Liver (tissue), 8 donors: ENCODE measurements at regions not wholly inside any gene's neighbourhood (a gene's known extent, or its start where the extent isn't known, plus 50 kb on each side); places are given as distances from the start of the nearest gene placed in this dataset.

Experiments
- DNase-seq: peaks from one replicate; pipeline ENCODE4 v3.0.0-alpha.2; 2017; ENCODE audit warnings: low spot score
- H3K27ac ChIP-seq, 2 donors: one replicate each; pipeline ENCODE4 v1.7.0; 2013; ENCODE audit warnings: inconsistent platforms in 2 of 2, low read length in 2 of 2, control low read depth in 1 of 2, low read depth in 1 of 2, mild to moderate bottlenecking in 1 of 2
- H3K27me3 ChIP-seq, 4 donors: one replicate each; pipeline versions ENCODE4 v1.6.1 to v1.7.0; 2013; ENCODE audit warnings: low read length in 3 of 4, inconsistent platforms in 1 of 4, mild to moderate bottlenecking in 1 of 4, moderate library complexity in 1 of 4; ENCODE audit not compliant: control insufficient read depth in 4 of 4, insufficient read depth in 4 of 4
- H3K36me3 ChIP-seq, 4 donors: one replicate each; pipeline versions ENCODE4 v1.6.1 to v1.7.0; 2013; ENCODE audit warnings: low read length in 3 of 4, mild to moderate bottlenecking in 3 of 4, low read depth in 1 of 4, moderate library complexity in 1 of 4; ENCODE audit not compliant: control insufficient read depth in 4 of 4, insufficient read depth in 3 of 4
- H3K4me1 ChIP-seq, 4 donors: one replicate each; pipeline versions ENCODE4 v1.6.1 to v1.7.0; 2013; ENCODE audit warnings: low read length in 3 of 4, mild to moderate bottlenecking in 3 of 4, moderate library complexity in 1 of 4; ENCODE audit not compliant: control insufficient read depth in 4 of 4, insufficient read depth in 4 of 4
- H3K4me3 ChIP-seq, 3 donors: one replicate each; pipeline versions ENCODE4 v1.6.1 to v1.7.0; 2013; ENCODE audit warnings: low read length in 3 of 3, control low read depth in 1 of 3, low read depth in 1 of 3, mild to moderate bottlenecking in 1 of 3
- H3K9ac ChIP-seq, 2 donors: one replicate each; pipeline ENCODE4 v1.7.0; 2013; ENCODE audit warnings: low read length in 2 of 2, mild to moderate bottlenecking in 2 of 2, moderate library complexity in 2 of 2, control low read depth in 1 of 2, low read depth in 1 of 2
- H3K9me3 ChIP-seq, 4 donors: one replicate each; pipeline versions ENCODE4 v1.6.1 to v1.7.0; 2013; ENCODE audit warnings: low read length in 3 of 4; ENCODE audit not compliant: control insufficient read depth in 4 of 4
- ATF3 ChIP-seq: IDR thresholded peaks from 2 replicates; pipeline ENCODE4 v1.6.1; 2016; ENCODE audit warnings: antibody characterized with exemption
- CTCF ChIP-seq: fragments of 150-350 bp; IDR thresholded peaks from 2 replicates; pipeline ENCODE4 v1.5.1; 2017; ENCODE audit warnings: improper control_type of control experiment, low read depth, low read length; ENCODE audit not compliant: missing input control
- GABPA ChIP-seq, 2 donors: IDR thresholded peaks in 1 of 2; conservative IDR thresholded peaks in 1 of 2; 2 replicates each; pipeline ENCODE4 v1.6.1; 2016; ENCODE audit warnings: antibody characterized with exemption in 2 of 2, mild to moderate bottlenecking in 1 of 2, moderate library complexity in 1 of 2
- HNF4A ChIP-seq, 2 donors: conservative IDR thresholded peaks; 2 replicates each; pipeline ENCODE4 v1.6.1; 2016; ENCODE audit warnings: antibody characterized with exemption in 2 of 2, mild to moderate bottlenecking in 2 of 2
- MAX ChIP-seq: IDR thresholded peaks from 2 replicates; pipeline ENCODE4 v1.6.1; 2016; ENCODE audit warnings: antibody characterized with exemption
- NR2F2 ChIP-seq: IDR thresholded peaks from 2 replicates; pipeline ENCODE4 v1.6.1; 2016; ENCODE audit warnings: antibody characterized with exemption
- RAD21 ChIP-seq, 2 donors: IDR thresholded peaks; 2 replicates each; pipeline ENCODE4 v1.6.1; 2016; ENCODE audit warnings: antibody characterized with exemption in 2 of 2, mild to moderate bottlenecking in 2 of 2
- RXRA ChIP-seq, 2 donors: IDR thresholded peaks; 2 replicates each; pipeline ENCODE4 v1.6.1; 2017 to 2018; ENCODE audit warnings: antibody characterized with exemption in 2 of 2, mild to moderate bottlenecking in 1 of 2
- SP1 ChIP-seq: IDR thresholded peaks from 2 replicates; pipeline ENCODE4 v1.6.1; 2018; ENCODE audit warnings: antibody characterized with exemption, mild to moderate bottlenecking
- TAF1 ChIP-seq: conservative IDR thresholded peaks from 2 replicates; pipeline ENCODE4 v1.6.1; 2016; ENCODE audit warnings: antibody characterized with exemption, mild to moderate bottlenecking
- WGBS: extraction: QIAGEN DNeasy Blood & Tissue Kit; methylation state at CpG from one replicate; pipeline ENCODE4 v1.1.7; 2013; 5-methylcytosine and 5-hydroxymethylcytosine counted together
- donor health status: healthy.
- donor health status: healthy.
- donor health status: healthy.
- donor health status: healthy.
- donor health status: healthy.

GRCh38 chr4:65747386-65747785, 77.1 kb upstream of the EPHA5 start:
- DNase-seq: no peak
- Histone ChIP-seq H3K9ac (no peak overlapping the region), H3K9me3 (no peaks in the 10 kb centered on the region), H3K4me3 (no peak overlapping the region), H3K36me3 (no peaks in the 10 kb centered on the region), H3K27me3 (no peaks in the 10 kb centered on the region), H3K4me1 (no peaks in the 10 kb centered on the region), H3K27ac (no peak overlapping the region)
- 9% methylated on average over 2 of the region's 2 CpGs for WGBS
- no peak for TF ChIP-seq NR2F2

- DNase-seq: no peak
- Histone ChIP-seq H3K27me3 (no peaks in the 10 kb centered on the region), H3K27ac (no peak overlapping the region), H3K36me3 (no peaks in the 10 kb centered on the region), H3K4me1 (no peaks in the 10 kb centered on the region), H3K9me3 (peaks cover 0 to 2% (median 0%) of the 10 kb centered on the region in 4 donors), H3K9ac (no peak overlapping the region), H3K4me3 (no peak overlapping the region)
- WGBS: 58% methylated on average over 2 of the region's 2 CpGs
- TF ChIP-seq MAX: no peak
- TF ChIP-seq HNF4A (conservative IDR thresholded peaks at IDR 0.05): no peak
- TF ChIP-seq ATF3: no peak
- TF ChIP-seq SP1: no peak
- no peak for TF ChIP-seq RAD21 (IDR thresholded peaks at IDR 0.05)
- TF ChIP-seq CTCF: no peak
- TF ChIP-seq TAF1: no peak
- no peak for TF ChIP-seq GABPA (IDR thresholded peaks at IDR 0.05 in 1 of 2, conservative IDR thresholded peaks at IDR 0.05 in 1 of 2)
These were observed 67.8 kb upstream of the EPHA5 start for GRCh38 chr4:65738134-65738533.

- 62% methylated on average over 4 of the region's 4 CpGs for WGBS
- H3K27me3 ChIP-seq: no peaks in the 10 kb centered on the region
- TF ChIP-seq RXRA (IDR thresholded peaks at IDR 0.05) (no peak), CTCF (no peak)
These were observed 67.4 kb upstream of the EPHA5 start for GRCh38 chr4:65737672-65738071.

More at GRCh38 chr4:65737672-65738071, 67.4 kb upstream of the EPHA5 start:
- Histone ChIP-seq H3K36me3 (no peaks in the 10 kb centered on the region), H3K27ac (no peak overlapping the region), H3K4me3 (no peak overlapping the region), H3K4me1 (no peaks in the 10 kb centered on the region), H3K9ac (no peak overlapping the region), H3K9me3 (peaks cover 0 to 2% (median 0%) of the 10 kb centered on the region in 4 donors)
- DNase-seq: no peak
